Activated CD4-positive, alpha-beta T cell treated with anti-CD3 and anti-CD28 coated beads, Interleukin-2, amount 10 ng/mL, durations not matched to agents 7 days and 5 days (primary cell): ENCODE measurements at regions not wholly inside any gene's neighbourhood (a gene's known extent, or its start where the extent isn't known, plus 50 kb on each side); places are given as distances from the start of the nearest gene placed in this dataset.

Experiments
- CTCF ChIA-PET: fragments of 350-600 bp; sonication (Branson Sonifier 250); formaldehyde crosslinking; loops from one replicate; lab custom pipeline; 2021; ENCODE audit warnings: antibody characterized with exemption; lab: Charles Lee
- POLR2A ChIA-PET: fragments of 350-600 bp; sonication (Branson Sonifier 250); formaldehyde crosslinking; loops from one replicate; lab custom pipeline; 2021; ENCODE audit warnings: antibody characterized with exemption; lab: Charles Lee
- DNase-seq: peaks from one replicate; pipeline ENCODE4 v3.0.0-alpha.2; 2020
- H3K27ac Mint-ChIP-seq: one replicate; pipeline ENCODE4 v1.8.0; 2021; ENCODE audit warnings: mild to moderate bottlenecking, moderate library complexity, mixed read lengths
- H3K27me3 Mint-ChIP-seq: one replicate; pipeline ENCODE4 v1.8.0; 2021; ENCODE audit warnings: mixed read lengths
- H3K36me3 Mint-ChIP-seq: one replicate; pipeline ENCODE4 v1.8.0; 2021; ENCODE audit warnings: low read depth, mixed read lengths
- H3K4me1 Mint-ChIP-seq: one replicate; pipeline ENCODE4 v1.8.0; 2021; ENCODE audit warnings: mixed read lengths
- H3K4me3 Mint-ChIP-seq: one replicate; pipeline ENCODE4 v1.8.0; 2021; ENCODE audit warnings: mild to moderate bottlenecking, moderate library complexity, mixed read lengths
- H3K9me3 Mint-ChIP-seq: one replicate; pipeline ENCODE4 v1.8.0; 2021; ENCODE audit warnings: mixed read lengths

GRCh38 chr1:209266590-209267205 lies 316.8 kb upstream of the CAMK1G start:
- CTCF ChIA-PET = interaction anchor here (1.1 kb wide), 1 partner anchor 24 kb away, joined by 3 read pairs; no protein-coding TSS in a partner anchor
- H3K27ac Mint-ChIP-seq = no peak overlapping the region
- H3K36me3 Mint-ChIP-seq = no peaks in the 10 kb centered on the region
- POLR2A ChIA-PET = no interaction called here
- peaks cover 2% of the 10 kb centered on the region for H3K27me3 Mint-ChIP-seq
- no peaks in the 10 kb centered on the region for H3K9me3 Mint-ChIP-seq
- H3K4me3 Mint-ChIP-seq = no peak overlapping the region
- no peak for DNase-seq
- no peaks in the 10 kb centered on the region for H3K4me1 Mint-ChIP-seq

DNA sequence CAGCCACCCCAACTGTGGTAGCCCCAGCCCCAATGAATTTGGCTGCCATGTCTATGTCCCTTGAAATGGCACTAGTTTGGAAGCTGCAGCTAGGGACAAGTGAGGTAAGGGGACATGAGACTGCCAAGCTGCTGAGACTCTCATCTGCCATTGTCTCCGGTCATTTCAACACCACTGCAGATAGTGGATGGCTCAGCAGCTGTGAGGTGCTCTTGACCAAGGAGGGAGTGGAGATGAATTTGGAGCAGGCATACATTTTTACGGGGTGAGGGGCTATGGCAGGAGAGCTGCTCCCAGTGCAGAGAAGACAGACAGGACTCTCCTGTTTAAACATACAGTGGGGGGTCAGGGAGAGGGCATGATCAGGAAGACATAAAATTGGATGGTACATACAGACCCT lies 315.5 kb upstream of the CAMK1G start:
- CTCF ChIA-PET = no interaction called here
- no peak for DNase-seq
- H3K27ac Mint-ChIP-seq = no peak overlapping the region

GRCh38 chr1:209268479-209268878 lies 315.0 kb upstream of the CAMK1G start:
- Mint-ChIP-seq H3K4me1 (no peaks in the 10 kb centered on the region), H3K4me3 (no peak overlapping the region), H3K27me3 (peaks cover 2% of the 10 kb centered on the region), H3K27ac (no peak overlapping the region), H3K36me3 (no peaks in the 10 kb centered on the region), H3K9me3 (no peaks in the 10 kb centered on the region)
- no peak for DNase-seq
- ChIA-PET POLR2A (no interaction called here), CTCF (no interaction called here)

More for the DNA sequence above, 315.5 kb upstream of the CAMK1G start:
- H3K4me3 Mint-ChIP-seq = no peak overlapping the region
- no peaks in the 10 kb centered on the region for H3K36me3 Mint-ChIP-seq
- H3K9me3 Mint-ChIP-seq = no peaks in the 10 kb centered on the region
- H3K4me1 Mint-ChIP-seq = no peaks in the 10 kb centered on the region
- POLR2A ChIA-PET = no interaction called here
- peaks cover 2% of the 10 kb centered on the region for H3K27me3 Mint-ChIP-seq

DNA sequence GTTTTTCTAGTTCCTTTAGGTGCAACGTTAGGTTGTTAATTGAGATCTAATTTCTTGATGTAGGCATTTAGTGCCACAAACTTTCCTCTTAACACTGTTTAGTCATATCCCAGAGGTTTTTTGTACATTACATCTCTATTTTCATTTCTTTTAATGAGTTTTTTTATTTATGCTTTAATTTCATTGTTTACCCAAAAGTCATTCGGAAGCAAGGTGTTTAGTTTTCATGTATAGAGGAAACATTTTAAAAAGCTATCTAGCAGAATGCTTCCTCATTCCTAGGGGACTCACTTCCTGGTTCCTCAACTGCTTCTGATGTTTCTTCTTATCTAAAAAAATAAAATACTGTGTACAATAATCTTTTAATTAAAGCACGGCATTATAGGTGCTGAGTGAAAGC lies 307.2 kb upstream of the CAMK1G start:
- no peak overlapping the region for H3K4me3 Mint-ChIP-seq

GRCh38 chr1:209277662-209278061 lies 305.9 kb upstream of the CAMK1G start:
- no peak overlapping the region for H3K4me3 Mint-ChIP-seq

More for the DNA sequence above, 307.2 kb upstream of the CAMK1G start:
- Mint-ChIP-seq H3K27me3 (no peaks in the 10 kb centered on the region), H3K27ac (no peak overlapping the region), H3K4me1 (no peaks in the 10 kb centered on the region), H3K36me3 (no peaks in the 10 kb centered on the region), H3K9me3 (no peaks in the 10 kb centered on the region)
- CTCF ChIA-PET = no interaction called here
- DNase-seq = no peak
- POLR2A ChIA-PET = no interaction called here

GRCh38 chr1:209291715-209292114 lies 291.8 kb upstream of the CAMK1G start:
- POLR2A ChIA-PET = no interaction called here
- no peaks in the 10 kb centered on the region for H3K4me1 Mint-ChIP-seq
- no peak overlapping the region for H3K27ac Mint-ChIP-seq
- CTCF ChIA-PET = no interaction called here
- no peaks in the 10 kb centered on the region for H3K9me3 Mint-ChIP-seq
- H3K27me3 Mint-ChIP-seq = peaks cover 4% of the 10 kb centered on the region
- no peaks in the 10 kb centered on the region for H3K36me3 Mint-ChIP-seq
- no peak for DNase-seq
- no peak overlapping the region for H3K4me3 Mint-ChIP-seq

More at GRCh38 chr1:209277662-209278061, 305.9 kb upstream of the CAMK1G start:
- no peaks in the 10 kb centered on the region for H3K9me3 Mint-ChIP-seq
- DNase-seq = no peak
- ChIA-PET CTCF (no interaction called here), POLR2A (no interaction called here)
- H3K4me1 Mint-ChIP-seq = no peaks in the 10 kb centered on the region
- no peaks in the 10 kb centered on the region for H3K27me3 Mint-ChIP-seq
- H3K27ac Mint-ChIP-seq = no peak overlapping the region
- H3K36me3 Mint-ChIP-seq = no peaks in the 10 kb centered on the region

DNA sequence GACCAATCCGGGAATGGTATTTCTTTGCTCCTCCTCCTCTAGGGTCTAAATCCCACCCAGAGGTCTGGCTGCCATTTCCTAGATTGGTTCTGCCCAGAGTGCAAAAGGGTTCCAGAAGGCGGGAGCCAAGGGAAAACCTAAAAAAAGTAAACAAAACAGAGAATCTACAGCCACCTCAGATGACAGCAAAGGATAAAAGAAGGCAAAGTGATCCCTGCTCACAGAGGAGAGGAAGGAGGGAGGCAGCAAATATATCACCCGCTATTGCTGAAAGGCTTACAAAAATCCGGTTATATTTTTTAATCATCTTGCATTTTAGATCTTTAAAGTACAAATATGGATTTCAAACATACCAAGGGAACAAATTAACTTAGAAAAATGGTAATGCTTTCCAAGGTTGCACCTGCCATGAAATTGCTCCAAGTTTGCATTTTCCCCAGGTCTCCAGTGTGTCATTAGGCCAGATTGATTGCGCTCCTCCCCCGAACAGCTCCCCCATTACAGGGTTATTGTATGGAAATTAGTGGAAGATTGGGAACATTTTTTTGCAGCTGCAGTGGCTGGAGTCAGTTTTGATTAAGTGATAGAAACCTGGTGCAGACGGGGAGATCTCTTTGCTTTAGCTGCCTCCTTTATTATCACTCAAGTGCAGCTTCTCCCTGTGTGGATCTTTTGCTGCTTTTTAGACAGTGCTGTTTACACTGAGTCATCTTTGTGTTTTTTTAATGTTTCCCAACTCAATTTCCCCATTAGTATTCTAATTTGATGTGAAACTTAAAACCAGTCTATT lies 280.5 kb upstream of the CAMK1G start:
- POLR2A ChIA-PET = interaction anchor here (0.6 kb wide), 1 partner anchor 465 kb away, joined by 4 read pairs; no protein-coding TSS in a partner anchor
- no peak for DNase-seq
- H3K36me3 Mint-ChIP-seq = no peaks in the 10 kb centered on the region
- H3K27me3 Mint-ChIP-seq = peaks cover 4% of the 10 kb centered on the region
- CTCF ChIA-PET = no interaction called here
- no peaks in the 10 kb centered on the region for H3K4me1 Mint-ChIP-seq
- H3K9me3 Mint-ChIP-seq = no peaks in the 10 kb centered on the region
- H3K27ac Mint-ChIP-seq = no peak overlapping the region
- no peak overlapping the region for H3K4me3 Mint-ChIP-seq

- Mint-ChIP-seq H3K36me3 (no peaks in the 10 kb centered on the region), H3K9me3 (no peaks in the 10 kb centered on the region), H3K4me3 (no peak overlapping the region), H3K27ac (no peak overlapping the region), H3K4me1 (no peaks in the 10 kb centered on the region), H3K27me3 (peaks cover 4% of the 10 kb centered on the region)
- CTCF ChIA-PET = no interaction called here
- no peak for DNase-seq
- POLR2A ChIA-PET = no interaction called here
Measured at GRCh38 chr1:209304166-209304565, 279.3 kb upstream of the CAMK1G start.

- Mint-ChIP-seq H3K9me3 (no peaks in the 10 kb centered on the region), H3K36me3 (no peaks in the 10 kb centered on the region), H3K4me1 (no peaks in the 10 kb centered on the region), H3K4me3 (no peak overlapping the region), H3K27me3 (peaks cover 2% of the 10 kb centered on the region), H3K27ac (no peak overlapping the region)
- ChIA-PET POLR2A (no interaction called here), CTCF (no interaction called here)
- no peak for DNase-seq
Measured at GRCh38 chr1:209305221-209305954, 278.1 kb upstream of the CAMK1G start.

DNA sequence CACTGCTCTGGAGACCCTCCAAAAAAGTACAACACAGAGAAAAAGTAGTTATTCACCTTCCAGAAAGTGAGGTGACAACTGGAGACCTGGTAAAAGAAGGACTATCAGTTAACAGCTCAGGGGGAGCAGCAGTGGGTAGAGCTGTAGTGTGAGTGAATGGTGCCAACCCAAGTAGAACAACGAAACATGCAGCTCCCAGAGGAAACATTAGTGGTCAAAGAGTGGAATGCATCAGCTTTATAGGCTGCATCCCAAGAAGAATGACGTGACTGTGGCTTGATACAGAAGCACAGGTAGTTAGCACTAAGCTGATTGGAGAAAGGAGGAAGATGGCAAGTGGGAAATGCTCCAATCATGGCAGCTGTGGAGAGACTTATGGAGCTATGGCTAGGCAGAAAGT lies 275.7 kb upstream of the CAMK1G start:
- no peak overlapping the region for H3K4me3 Mint-ChIP-seq
- CTCF ChIA-PET = no interaction called here
- H3K36me3 Mint-ChIP-seq = no peaks in the 10 kb centered on the region
- DNase-seq = no peak
- POLR2A ChIA-PET = no interaction called here
- no peak overlapping the region for H3K27ac Mint-ChIP-seq
- peaks cover 4% of the 10 kb centered on the region for H3K27me3 Mint-ChIP-seq
- no peaks in the 10 kb centered on the region for H3K4me1 Mint-ChIP-seq
- H3K9me3 Mint-ChIP-seq = no peaks in the 10 kb centered on the region

GRCh38 chr1:209309198-209309597 lies 274.3 kb upstream of the CAMK1G start:
- Mint-ChIP-seq H3K9me3 (no peaks in the 10 kb centered on the region), H3K27me3 (peaks cover 4% of the 10 kb centered on the region), H3K4me3 (no peak overlapping the region), H3K27ac (no peak overlapping the region), H3K36me3 (no peaks in the 10 kb centered on the region), H3K4me1 (no peaks in the 10 kb centered on the region)
- DNase-seq = no peak
- POLR2A ChIA-PET = no interaction called here
- CTCF ChIA-PET = no interaction called here

- CTCF ChIA-PET = no interaction called here
- Mint-ChIP-seq H3K36me3 (no peaks in the 10 kb centered on the region), H3K4me1 (no peaks in the 10 kb centered on the region), H3K4me3 (no peak overlapping the region), H3K9me3 (no peaks in the 10 kb centered on the region), H3K27ac (no peak overlapping the region), H3K27me3 (peaks cover 4% of the 10 kb centered on the region)
- POLR2A ChIA-PET = no interaction called here
- DNase-seq = no peak
Measured at GRCh38 chr1:209311770-209312169, 271.7 kb upstream of the CAMK1G start.

DNA sequence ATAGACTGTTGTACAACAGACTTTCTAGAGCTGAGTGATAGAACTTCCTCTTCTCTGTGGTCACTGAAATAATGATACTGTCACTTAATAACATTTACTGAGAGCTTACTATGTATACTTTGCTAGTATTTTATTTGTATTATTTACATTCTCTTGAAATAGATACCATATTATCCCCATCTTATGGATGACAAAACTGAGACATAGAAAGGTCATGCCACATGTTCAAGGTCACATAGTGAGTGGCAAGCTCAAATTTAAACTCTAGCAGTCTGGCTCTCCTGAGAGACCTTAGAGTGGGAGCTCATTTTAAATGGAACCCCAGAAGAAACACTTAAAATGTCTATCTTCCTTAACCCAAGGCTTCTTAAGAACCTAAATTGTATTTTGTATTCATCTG lies 266.6 kb upstream of the CAMK1G start:
- H3K4me3 Mint-ChIP-seq = no peak overlapping the region
- H3K27me3 Mint-ChIP-seq = no peaks in the 10 kb centered on the region
- no peaks in the 10 kb centered on the region for H3K36me3 Mint-ChIP-seq
- no peaks in the 10 kb centered on the region for H3K4me1 Mint-ChIP-seq
- no peak overlapping the region for H3K27ac Mint-ChIP-seq
- DNase-seq = no peak
- H3K9me3 Mint-ChIP-seq = no peaks in the 10 kb centered on the region
- POLR2A ChIA-PET = no interaction called here
- CTCF ChIA-PET = no interaction called here
